Middle frontal gyrus (tissue), 1 donor: ENCODE measurements at regions not wholly inside any gene's neighbourhood (a gene's known extent, or its start where the extent isn't known, plus 50 kb on each side); places are given as distances from the start of the nearest gene placed in this dataset.

Experiments used
- DNase-seq: peaks from one replicate; pipeline ENCODE4 v3.0.0-alpha.2; 2015; ENCODE audit warnings: low spot score; ENCODE audit errors: extremely low spot score

DNA sequence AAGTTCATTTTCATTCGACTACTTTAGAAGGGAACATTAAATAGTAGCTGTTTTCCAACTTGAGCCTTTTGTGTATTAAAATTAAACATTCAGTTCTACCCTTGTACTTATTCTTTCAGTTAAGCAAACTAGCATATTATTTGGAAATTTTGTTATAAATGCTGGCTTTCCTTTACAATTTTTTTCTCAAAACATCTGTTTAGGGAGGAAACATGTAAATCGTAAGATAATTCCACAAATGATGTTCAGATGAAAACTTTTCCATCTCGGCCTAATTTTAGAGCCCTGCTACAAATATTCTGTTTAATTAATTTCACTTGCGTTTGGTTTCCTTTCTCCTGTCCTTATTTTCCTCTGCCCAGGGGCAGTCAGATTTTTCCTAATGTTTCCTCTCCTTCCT is 476.2 kb upstream of the RGMA start:
- no peak for DNase-seq

DNA sequence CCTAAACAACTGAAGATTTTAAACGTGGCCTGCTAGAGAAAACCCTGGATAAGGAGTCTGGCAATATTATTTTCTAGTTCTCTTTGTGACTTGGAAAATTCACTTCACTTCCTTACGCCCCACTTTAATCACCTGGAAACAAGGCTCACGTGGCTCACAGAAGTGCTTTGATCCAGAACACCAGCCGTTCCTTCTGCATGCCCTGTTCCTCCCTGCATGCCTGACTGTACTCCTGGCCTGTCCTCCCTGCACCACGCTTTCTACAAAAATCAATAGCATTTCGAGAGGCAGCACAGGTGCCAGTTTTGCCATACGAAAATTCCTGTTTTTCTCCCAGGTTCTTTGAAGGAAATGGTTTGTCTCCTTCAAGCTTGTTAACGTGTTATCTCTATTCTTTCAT is 474.2 kb upstream of the RGMA start:
- DNase-seq: no peak

DNA sequence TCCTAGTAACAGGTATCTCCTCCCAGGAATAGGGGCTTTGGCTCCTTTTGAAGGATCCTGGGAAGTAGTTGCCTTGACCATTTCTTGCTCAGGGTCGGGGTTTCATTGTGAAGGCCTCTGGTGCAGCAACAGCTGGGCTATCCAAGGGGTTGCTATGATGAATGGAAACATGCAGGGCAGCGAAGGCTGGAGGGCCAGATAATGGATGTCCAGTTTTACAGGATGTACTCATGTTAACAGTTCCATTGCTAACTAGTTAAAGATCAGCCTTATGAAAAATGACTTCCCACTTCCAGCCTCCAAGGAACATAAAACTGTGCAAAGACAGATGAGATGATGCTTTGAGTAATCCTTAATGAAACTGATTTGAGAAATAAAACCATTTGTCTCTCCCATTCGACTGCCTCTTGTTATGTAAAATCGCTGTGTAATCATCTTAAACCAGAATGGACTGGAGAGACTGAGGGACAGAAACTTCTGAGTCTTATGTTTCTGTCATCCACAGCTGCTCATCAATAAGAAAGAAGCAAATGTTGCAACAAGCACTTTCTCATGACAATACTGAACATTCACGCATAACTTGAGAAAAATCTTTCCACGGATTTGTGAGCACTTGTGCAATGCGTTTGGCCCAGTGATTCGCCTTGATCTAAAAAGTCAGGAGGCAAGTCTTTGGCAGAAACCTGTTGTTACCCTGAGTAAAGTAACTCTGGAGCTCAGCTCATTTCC is 473.5 kb upstream of the RGMA start:
- no peak for DNase-seq

DNA sequence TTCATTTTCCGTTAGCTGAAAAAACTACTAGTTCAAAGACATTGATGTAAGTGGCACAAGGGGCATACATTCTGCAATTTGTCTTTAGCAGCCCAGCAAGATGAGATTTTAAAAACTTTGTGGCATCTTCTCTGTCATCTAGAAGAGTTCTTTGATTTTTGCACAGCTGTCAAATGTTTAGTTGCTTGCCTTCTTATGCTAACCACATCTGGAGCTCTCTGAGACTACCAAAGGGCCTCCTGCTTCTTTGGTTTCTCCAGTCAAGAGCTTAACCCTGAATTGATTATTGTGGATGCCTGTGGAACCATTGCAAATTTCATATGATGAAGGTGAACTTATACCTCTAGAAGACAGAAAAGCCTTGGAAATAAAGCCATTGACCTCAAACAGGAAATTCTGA is 468.7 kb upstream of the RGMA start:
- no peak for DNase-seq

DNA sequence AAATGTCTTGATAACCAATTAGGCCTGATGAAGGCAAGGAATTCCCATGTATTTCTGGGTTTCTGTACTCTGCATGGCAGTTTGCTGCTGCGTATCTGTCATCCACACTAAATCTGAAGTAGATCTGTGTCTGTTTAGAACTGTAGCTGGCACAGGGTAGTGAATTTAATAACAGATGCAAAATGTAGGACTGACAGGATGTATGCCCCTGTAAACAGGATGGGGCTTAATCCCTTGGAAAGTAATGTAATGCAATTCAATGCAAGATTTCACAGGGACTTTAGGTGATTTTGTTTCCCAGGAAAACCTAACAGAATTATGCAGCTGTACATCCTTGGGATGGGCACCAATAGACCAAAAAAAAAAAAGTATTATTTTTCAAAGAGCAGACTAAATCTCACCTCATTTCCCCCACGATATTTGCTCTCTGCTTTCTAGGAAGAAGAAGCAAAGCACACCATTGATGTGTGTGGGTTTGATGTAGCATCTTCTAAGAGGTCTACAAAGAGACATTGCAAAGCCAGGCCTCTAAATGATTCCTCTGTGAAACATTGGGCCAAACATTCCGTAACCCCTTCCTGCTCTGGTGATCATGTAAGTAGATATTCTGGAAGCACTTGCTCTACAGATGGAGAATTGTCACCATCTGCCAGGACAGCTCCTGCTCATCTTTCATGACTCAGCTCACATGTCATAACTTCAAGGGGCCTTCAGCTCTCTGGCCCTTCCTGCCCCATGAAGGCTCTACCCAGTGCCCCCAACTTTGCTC is 464.3 kb upstream of the RGMA start:
- no peak for DNase-seq

DNA sequence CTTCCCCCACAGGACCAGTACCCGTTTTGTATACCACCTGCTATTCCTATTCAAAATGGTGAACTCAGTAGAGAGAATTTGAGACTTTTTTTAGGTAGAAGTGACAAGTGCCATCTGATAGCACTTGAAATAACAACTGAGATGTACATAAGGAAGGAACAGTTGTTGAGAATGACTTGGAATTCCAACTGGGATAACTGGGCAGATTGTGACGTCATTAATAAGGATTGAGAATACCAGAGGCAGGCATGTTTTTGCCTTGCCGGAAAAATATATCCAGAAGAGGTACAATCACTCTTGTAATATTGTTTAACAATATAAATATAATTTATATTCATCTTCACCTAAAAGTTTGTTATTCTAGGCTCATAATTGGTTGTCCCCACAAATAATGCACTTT is 454.1 kb upstream of the RGMA start:
- DNase-seq: no peak

DNA sequence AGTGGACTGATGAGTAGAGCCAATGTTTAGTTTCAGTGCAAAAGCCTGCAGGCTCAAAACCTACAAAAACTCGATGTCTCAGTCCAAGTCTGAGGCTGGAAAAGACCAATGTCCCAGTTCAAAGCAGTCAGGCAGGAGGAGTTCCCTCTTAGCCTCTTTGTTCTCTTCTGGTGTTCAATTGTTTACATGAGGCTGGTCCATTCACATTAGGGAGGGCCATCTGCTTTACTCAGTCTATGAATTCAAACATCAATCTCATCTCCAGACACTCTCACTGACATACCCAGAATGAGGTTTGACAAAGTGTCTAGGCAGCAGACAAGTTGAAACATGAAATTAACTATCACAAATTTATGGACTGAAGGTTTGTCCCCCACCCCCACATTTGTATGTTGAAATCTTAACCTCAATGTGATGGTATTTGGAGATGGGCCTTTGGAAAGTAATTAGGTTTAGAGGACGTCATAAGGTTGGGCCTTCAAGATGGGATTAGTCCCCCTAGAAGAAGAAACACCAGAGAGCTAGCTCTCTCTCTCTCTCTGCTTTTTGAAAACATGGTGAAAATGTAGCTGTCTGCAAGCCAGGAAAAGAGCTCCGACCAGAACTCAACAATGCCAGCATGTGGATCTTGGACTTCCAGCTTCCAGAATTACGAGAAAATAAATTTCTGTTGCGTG is 438.5 kb upstream of the RGMA start:
- DNase-seq: no peak

DNA sequence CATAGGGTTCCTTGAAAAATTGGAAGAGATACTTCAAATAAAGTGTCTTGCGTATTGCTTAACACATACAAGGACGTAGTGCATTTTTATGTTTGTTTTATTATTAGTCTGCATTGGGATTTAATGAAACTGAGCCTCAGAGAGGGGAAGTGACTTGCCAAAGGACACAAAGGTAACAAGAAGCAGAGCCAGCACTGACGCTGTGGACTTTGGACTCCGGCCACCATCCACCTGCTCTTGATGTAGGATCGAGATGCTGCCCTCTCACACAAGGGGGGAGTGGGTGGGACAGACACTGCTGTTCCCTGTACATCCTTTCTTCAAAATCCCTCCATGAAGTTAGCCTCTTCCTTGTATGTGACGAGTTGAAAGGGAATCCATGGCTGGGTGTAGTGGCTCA is 435.4 kb upstream of the RGMA start:
- no peak for DNase-seq

DNA sequence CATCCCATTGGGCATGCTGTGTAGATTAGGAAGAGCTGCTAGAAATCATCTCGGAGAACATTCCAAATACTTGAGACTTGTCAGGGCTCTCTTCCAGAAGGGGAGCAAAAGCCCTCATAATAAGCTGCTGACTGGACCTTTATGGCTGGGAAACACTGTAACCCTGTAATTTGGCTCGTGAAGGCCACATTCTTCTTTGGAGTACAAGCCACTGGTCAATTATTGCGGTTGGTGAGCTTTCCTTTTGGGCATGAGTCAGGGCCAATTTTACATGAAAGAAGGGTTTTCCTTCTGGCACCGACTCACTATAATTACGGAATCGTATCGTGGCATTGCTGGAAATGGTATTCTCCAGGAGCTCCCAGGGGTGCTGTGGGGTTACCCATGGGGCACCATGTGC is 434.5 kb upstream of the RGMA start:
- no peak for DNase-seq

DNA sequence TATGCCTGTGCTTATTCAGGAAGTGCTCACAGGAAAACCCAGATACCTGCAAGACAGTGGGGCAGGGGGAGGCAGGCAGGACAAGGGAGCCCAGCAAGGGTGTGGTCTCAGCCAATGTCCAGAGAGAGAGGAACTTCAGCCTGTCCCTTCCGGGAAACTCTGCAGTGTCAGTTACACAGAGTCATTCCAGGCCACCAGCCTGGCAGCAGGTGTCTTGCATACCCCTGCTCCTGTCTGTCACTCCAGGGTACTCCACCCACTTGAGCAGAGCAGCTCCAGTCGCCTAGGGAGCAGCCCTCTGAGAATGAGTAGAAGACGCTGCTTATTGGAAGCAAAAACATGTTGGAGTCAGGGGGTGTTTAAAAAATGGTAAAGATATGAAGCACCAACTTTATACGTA is 431.2 kb upstream of the RGMA start:
- DNase-seq: no peak

DNA sequence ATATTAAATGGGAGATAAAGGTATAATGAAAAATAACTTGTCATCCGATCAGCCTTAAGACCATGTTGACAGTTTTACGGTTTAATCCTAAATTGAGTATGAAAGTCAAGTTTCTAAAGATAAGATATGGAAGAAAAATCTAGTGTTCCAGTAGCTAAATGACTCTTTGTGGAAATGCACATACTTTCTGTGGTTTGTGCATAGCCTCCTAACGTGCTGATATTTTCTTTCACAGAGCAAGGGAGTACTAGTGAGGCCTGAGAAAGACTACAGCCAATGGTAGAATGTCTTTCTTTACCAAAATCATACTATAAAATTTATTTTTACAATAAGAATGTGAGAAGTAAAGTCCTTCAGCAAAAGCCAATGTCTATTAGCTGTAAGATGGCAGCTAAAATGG is 430.6 kb upstream of the RGMA start:
- no peak for DNase-seq

DNA sequence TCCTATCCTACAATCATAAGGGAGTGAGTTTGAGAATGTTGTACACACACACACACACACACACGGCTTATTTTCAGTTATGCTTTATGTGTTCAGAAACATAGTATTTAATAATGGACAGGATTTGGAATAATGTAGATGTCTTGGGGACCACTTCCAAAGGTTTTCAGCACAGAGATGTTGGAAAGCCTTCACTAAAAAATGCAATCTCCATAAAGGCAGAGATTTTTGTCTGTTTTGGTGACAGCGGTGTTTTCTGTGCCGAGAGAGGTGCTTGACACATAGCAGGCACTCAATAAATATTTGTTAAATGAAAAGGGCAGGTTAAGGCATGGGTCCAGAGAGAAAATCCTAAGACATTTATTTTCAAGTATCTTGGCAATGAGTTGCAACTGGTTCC is 428.2 kb upstream of the RGMA start:
- DNase-seq: no peak

DNA sequence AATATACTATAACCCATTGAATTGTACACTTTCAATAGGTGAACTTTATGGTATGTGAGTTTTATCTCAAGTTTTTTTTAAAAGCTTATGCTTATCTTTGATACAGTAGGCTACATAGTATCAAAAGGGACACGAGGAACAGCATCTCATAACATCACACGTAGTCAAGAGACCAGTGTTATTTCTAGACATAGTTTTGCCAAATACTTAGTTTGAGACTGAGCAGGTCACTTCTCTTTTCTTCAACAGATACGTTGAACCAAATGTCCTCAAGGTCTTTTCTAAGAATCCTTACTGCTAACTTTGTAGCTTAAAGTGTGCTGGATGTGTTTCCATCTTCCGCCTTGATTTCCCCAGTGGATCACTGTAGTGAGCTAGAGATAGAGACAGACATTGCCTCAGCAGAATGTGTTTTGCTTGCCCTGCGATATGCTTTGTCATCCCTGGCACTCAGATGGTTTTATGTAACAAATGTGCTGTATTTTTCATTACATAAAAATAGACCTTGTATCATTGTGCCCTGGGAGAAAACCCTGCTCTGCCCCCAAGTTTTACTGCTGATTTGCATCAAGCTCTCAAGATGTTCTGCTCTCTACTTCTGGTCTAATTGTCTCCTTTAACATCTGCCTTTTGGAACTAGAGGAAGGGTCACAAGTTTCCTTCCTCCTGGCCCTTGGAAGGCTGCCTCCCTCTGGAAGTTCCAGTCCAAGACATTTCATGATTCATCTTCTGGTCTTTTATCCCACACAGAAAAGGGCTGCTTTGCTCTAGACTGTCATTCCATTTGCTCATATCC is 426.4 kb upstream of the RGMA start:
- no peak for DNase-seq

DNA sequence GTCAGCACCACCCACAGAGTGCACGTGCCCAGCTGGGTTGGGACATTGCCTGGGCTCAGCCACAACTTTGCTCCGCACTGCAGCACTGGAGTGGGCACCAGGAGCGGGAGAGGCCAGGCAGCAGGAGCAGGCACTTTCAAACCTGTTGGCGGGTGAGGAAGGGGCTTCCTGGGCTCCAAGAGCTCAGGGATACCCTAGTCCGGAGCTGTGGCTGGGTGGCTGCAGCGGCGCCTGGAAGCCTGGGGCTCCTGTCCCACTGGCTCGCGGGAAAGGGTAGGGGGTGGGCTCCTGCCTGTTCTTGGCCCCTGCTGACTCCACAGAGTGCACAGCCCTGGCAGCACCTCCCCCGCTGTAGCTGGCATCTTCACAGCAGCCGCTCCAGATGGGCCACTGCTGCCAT is 417.6 kb upstream of the RGMA start:
- no peak for DNase-seq

DNA sequence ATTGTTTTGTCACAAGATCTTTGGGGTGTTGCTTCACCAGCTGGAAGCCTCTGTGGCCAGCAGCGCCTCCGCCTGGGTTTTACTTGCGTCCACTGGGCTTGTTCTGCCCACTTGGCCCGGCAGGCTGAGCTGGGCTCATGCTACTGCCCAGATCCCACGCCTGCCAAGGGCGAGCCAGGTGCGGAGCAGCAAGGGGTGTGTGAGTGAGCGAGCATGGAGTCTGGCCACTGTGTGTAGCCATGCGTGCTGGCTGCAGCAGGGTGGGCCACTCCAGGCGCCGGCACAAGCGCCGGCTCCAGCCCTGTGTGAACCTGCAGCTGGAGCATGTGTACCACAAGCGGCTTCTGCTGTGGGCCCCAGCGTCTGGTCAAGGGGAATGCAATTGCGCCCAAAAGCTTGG is 416.5 kb upstream of the RGMA start:
- no peak for DNase-seq

DNA sequence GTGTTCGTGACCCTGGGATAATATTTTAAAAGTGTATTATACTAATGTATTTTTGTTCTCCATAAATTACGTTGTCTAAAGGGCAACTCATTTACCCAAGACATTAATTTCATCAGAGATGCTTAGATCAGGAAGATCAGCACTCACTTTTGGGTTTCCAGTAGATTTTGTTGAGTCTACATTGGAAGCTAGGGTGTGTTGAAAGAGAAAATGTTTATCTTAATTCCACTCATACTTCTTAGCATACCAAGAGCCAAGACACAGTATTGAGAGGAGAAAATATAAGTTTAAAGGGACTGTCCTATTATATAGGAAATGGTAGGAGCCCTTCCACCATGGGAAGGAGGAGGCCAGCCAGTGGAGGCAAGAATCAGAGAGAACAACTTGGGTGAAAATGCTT is 412.9 kb upstream of the RGMA start:
- no peak for DNase-seq

DNA sequence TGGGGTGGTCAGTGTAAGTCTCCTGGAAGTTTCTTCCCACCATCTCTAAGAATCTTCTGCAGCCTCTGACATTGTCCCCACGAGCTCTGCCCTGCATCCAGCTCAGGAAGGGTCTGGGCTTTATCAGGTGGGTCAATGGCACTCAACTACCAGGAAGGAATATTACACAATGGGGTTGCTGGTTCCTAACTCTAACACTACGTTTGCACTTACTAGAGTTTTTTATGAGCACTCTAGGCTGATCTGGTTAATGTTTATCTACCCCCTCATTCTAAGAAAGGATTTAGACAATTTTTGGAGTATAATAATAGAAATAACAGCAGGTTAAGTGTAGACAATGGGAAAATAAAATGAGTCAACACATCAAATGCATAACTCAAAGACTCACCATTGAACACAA is 411.1 kb upstream of the RGMA start:
- DNase-seq: no peak

DNA sequence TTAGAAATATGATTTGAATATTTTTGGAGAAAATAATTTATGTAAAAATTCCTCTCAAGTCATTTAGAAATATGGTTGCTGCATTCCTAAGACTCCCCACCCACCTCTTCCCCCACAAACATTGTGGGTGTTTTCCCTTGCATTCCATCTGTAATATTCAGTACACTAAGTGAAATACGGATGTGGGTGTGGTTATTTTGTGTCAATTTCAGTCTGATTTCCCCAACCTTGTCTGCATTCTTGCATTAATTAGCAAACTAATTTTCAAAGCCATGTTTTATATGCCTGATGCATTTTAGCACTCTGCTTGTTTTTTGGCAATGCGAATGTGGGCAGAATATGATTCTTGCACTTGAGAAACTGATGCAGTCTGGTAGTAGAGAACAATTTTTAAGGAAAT is 408.3 kb upstream of the RGMA start:
- DNase-seq: no peak

DNA sequence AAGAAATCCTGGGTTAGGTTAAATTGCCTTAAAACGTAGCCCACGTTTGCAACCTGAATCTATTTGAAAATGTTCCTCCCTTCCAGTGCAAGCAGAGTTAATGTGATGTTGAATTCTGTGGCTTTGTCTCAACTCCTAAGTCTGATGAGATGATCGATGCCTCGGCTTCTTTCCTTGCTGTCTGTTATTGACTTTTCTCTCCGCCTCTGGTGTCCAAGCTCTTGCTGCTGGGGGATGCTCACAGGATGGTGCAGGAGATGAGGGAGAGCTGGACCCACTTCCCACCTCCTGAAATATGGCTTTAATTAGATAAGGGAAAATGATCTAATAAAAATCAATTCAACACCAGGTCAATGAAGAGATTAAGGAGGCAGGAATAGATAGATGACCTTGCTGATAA is 407.9 kb upstream of the RGMA start:
- DNase-seq: no peak

DNA sequence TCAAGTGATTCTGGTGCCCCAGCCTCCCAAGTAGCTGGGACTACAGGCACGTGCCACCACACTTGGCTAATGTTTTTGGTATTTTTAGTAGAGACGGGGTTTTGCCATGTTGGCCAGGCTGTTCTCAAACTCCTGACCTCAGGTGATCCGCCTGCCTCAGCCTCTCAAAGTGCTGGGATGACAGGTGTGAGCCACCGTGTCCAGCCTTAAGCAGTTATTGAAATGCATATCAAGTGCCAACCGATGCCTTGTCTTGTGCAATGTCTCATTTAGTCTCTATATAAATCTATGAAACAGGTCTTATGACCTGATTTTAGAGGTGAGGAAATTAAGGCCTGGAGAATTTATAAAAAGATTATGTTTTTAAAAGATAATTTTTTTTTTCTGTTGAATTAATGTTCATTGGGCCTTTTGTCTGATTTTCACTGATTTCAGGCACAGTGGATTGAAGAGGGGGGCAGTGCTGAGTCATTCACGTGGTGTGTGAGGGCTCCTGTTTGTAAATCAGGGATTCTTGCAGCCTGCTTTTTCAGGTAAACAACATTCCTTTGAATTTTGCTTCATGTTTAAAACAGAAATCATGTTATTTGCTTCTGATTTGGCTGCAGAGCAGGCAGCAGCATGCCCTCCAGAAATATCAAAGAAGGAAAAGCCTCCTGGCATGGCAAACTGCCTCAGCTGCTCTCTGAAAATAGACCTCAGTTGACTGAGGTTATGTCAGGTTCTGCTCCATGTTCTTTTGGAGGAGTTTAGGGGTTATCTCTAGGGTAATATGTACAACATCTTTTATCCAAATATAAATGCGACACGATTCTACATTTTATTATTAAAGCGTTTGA is 407.0 kb upstream of the RGMA start:
- no peak for DNase-seq

DNA sequence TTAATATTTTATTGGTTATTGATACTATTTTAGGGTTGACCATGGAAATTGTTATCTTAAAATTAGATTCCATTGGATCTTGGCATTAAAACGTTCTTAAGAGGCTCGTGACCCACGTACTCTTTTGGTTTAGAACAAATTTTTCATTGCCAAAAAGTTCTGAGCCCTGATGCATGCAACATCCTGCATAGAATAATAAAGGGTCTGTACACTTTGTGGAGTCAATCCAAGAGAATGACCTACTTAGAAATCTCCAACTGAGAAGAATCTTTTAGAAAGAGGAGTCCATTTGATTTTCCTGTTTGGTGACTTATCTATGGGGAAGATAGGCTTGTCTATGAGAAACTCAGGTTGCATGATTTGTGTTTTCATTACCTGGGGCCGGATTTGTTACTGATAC is 404.2 kb upstream of the RGMA start:
- no peak for DNase-seq
